HG02642 (cell line): ENCODE measurements at regions not wholly inside any gene's neighbourhood (a gene's known extent, or its start where the extent isn't known, plus 50 kb on each side); places are given as distances from the start of the nearest gene placed in this dataset.

Source experiments
- ATAC-seq: cut with Tn5 transposase; IDR thresholded peaks from one replicate; pipeline ENCODE4 v1.9.1; 2021; ENCODE audit warnings: mild to moderate bottlenecking; ENCODE audit not compliant: unreplicated experiment, poor library complexity

DNA sequence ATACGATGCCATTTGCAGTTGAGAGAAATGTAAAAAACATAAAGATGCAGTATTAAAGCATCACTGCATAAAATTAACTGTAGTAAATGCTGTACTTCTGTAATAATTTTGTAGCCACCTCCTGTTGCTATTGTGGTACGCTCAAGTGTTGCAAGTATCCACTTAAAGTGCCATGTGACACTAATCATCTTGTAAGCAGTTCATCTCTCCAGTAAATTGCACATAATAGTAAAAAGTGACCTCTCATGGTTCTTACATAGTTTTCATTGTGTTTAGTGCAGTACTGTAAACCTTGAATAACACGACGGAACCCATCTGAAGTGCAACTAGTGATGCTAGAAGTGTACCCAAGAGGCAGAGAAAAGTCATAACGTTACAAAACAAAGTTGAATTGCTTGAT is 190.1 kb upstream of the VGLL2 start:
- ATAC-seq, result no peak

- ATAC-seq, result no peak
These were observed 189.3 kb upstream of the VGLL2 start for GRCh38 chr6:117076076-117076475.

DNA sequence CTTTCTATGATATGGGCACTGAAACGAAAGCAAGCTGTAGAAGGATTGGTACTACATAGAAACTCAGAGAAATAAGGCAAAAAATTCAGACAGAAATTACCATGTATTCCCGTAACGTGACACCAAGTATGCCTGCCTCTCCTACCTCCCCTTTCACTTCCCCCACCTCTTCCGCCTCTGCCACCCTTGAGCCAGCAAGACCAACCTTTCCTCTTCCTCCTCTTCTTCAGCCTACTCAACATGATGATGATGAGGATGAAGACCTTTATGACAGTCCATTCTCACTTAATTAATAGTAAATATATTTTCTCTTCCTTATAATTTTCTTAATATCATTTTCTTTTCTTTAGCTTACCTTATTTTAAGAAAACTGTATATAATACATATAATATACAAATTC is 188.1 kb upstream of the VGLL2 start:
- no peak for ATAC-seq

GRCh38 chr6:117078624-117079023 is 186.7 kb upstream of the VGLL2 start:
- ATAC-seq, result no peak

DNA sequence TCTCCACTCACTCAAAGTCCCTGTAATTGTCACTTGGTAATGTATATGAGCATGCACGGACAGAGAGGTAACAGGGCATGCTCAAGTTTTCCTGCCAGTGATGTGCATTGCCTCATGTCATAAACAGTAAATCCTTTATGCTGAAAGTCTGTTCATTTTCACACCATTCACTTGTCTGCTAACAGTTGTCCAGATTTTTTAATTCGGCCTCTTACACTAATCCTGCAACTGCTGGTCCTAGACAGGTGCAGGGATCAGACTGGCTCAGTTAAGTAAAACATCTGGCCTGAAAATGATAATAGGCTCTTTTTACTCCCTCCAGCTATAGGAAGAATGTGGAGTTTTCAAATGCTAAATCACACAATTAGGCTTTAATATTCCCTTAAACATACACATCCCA is 185.4 kb upstream of the VGLL2 start:
- ATAC-seq, result no peak

- no peak for ATAC-seq
These were observed 175.8 kb upstream of the VGLL2 start for GRCh38 chr6:117089604-117090003.

DNA sequence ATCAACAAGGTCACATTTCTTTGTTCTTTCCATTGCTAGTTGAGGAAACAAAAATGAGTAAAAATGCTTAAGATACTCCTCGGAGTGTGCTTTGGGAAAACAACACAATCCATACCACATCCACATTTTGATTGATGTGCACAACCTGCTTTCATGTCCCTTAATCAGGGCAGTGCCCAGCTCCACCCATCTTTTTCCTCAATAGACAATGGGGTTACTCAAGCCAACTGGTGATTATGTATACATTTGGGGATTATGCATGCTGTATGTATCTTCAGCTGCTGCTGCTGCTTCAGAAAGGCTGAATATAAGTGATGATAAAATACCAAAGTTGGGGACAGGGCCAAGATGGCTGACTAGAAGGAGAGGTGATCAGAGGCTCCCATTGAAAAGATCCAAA is 155.2 kb upstream of the VGLL2 start:
- ATAC-seq, result no peak

DNA sequence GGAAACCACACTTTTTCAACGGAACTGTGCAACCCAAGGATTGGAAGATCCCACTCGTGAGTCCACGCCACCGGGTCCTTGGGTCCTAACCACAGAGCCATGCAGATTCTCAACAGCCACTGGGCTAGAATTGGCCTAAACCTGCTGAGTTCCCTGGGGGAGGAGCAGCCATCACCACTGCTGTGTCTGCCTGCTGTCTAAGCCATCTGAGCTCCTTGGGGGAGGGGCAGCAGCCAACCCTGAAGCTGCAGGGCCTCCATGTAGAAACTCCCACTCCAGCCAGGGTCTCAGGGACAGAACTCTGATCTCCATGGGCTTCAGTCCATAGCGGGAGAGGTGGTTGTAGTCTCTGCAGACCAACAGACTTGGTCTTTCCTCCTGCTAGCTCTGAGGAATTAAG is 154.6 kb upstream of the VGLL2 start:
- ATAC-seq, result no peak

DNA sequence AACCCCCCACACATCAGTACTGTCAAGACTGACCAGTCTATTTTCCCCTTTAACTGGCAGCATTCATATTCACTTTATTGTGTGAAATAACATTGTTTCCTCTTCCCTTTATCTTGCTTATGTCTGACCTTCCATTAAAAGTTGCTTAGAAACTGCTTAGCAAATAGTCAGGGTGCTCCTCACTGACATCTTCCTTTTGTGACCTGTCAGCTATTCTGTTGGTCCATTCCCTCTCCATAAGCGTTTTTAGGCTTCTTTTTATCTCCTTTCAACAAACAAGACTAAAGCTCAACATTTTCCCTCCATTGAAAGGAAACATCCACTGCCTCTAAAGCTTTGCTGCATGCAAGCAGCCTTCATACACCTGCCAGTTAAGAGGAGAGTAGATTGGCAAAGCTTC is 147.7 kb upstream of the VGLL2 start:
- no peak for ATAC-seq

- ATAC-seq, result no peak
These were observed 146.9 kb upstream of the VGLL2 start for GRCh38 chr6:117118490-117118889.

DNA sequence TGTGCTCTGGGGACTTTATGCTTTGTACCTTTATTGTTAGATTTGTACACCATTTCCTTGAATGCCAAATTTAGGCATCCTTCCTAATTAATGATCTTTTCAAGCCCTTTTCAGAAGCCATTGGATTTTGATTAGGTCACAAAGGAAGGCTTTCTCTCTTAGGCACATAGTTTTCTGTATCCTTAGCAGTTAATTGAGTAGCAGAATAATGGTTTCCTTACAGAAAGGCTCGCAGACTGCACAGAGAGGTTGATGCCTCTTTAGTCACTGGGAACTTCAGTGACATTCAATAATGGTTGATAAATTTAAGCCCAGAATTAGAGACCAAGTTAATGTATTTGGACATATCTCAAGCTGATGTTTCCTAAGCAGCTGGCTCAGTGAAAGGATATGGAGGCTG is 139.1 kb upstream of the VGLL2 start:
- ATAC-seq, result no peak

- no peak for ATAC-seq
These were observed 137.3 kb upstream of the VGLL2 start for GRCh38 chr6:117128052-117128451.

DNA sequence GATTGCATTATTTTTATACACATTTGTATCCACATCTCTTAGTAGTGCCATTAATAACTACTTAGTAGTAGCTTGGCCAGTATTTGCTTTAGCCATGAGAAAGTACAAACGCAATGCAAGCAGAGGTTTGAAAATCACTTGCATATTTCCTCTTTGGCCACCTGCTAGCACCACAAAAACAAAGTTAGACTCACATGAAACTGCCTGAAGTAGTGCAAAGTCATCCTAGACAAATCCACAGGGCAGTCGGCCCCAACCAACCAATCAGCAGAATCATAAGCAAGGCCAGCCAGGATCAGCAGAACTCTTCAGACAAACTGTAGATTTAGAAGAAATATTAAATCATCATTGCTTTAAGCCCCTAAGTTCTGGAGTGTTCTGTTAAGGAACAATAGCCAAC is 135.2 kb upstream of the VGLL2 start:
- no peak for ATAC-seq

- ATAC-seq, result no peak
These were observed 128.7 kb upstream of the VGLL2 start for GRCh38 chr6:117136702-117137101.

GRCh38 chr6:117137711-117138110 is 127.6 kb upstream of the VGLL2 start:
- no peak for ATAC-seq

DNA sequence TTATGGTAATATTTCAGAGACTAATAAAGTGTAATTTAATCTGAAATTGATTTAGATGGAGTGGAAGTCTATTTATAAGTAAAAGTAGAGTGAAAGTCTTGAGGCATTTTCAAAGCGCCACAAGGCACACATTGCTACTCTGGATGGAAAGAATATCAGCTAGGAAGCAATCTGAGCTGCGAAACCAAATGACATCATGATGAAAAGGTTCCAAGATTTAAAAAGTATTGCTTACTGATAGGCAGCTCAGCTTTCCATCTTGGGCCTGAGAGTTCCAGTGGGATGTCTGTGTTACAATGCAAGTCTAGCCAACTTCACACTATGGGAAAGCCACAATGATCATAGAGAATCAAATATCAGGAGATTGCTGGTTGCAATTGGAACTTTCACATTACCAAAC is 126.9 kb upstream of the VGLL2 start:
- no peak for ATAC-seq

- ATAC-seq, result no peak
These were observed 126.4 kb upstream of the VGLL2 start for GRCh38 chr6:117138920-117139319.

GRCh38 chr6:117142142-117142541 is 123.2 kb upstream of the VGLL2 start:
- no peak for ATAC-seq

DNA sequence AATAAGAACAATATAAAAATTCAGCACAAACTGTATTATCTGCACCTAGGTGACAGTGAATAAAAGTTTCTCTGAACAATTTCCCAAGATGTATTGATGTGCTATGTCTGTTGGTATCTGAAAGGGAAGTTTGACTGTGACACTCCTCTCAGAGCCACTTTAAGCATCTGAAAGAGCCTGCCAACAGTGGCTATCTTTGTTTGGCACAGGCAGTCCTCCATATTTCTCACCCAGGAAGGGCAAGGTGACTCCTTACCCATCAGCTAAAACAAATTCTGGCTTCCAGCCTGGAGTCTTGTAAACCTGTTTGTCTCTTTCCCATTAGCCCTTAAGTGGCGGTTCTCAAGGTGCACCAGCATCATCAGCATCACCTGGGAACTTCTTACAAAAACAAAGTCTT is 122.4 kb upstream of the VGLL2 start:
- ATAC-seq, result no peak

- ATAC-seq, result no peak
These were observed 121.7 kb upstream of the VGLL2 start for GRCh38 chr6:117143647-117144046.

- no peak for ATAC-seq
These were observed 119.4 kb upstream of the VGLL2 start for GRCh38 chr6:117145940-117146339.

- ATAC-seq, result no peak
These were observed 116.0 kb upstream of the VGLL2 start for GRCh38 chr6:117149324-117149723.

GRCh38 chr6:117156741-117157140 is 108.6 kb upstream of the VGLL2 start:
- ATAC-seq, result no peak
